ENCODE measurements at regions not wholly inside any gene's neighbourhood (a gene's known extent, or its start where the extent isn't known, plus 50 kb on each side); places are given as distances from the start of the nearest gene placed in this dataset.
"Not testable (repeated sequence)": the region's sequence is repeated elsewhere in the genome, so short reads cannot be mapped to it uniquely, and the experiment has no call there.

- no peak for DNase-seq (ENCODE audit: low spot score)
Measured at GRCh38 chr15:25624504-25625177, 185.8 kb upstream of the UBE3A start.

GRCh38 chr15:25623708-25624107, 184.9 kb upstream of the UBE3A start:
- no peak for DNase-seq (ENCODE audit: low spot score)

DNA sequence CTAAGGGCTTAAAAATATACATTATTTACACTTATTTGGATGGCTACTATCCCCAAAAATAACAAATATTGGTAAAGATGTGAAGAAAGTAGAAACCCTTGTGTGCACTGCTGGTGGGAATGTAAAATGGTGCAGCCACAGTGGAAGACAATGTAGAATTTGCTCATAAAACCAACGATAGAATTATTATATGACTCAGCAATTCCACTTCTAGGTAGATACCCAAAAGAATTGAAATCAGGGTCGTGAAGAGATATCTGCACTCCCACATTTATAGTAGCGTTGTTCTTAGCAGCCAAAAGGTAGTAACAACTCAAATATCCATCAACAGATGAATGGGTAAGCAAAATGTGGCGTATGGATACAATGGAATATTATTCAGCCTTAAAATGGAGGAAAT, 181.6 kb upstream of the UBE3A start:
- DNase-seq (ENCODE audit: low spot score), result no peak

- no peak for DNase-seq (ENCODE audit: low spot score)
Measured at GRCh38 chr15:25619761-25620160, 180.9 kb upstream of the UBE3A start.

- DNase-seq (ENCODE audit: low spot score), result no peak
Measured at GRCh38 chr15:25619076-25619475, 180.3 kb upstream of the UBE3A start.

DNA sequence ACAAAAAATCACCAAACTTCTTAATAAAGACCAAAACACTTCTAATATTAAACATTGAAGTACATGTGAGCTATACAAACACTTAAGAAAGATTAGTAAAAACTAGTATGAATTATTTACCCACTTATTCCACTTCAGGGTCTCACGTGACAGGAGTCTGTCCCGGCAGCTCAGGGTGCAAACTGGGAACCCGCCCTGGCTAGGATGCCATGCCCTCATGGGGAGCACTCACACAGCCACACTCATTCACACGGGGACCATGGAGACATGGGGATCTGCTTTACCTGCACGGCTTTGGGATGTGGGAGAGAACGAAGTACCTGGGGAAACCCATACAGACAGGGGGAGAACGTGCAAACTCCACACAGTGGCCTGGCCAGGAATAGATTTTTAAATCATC, 179.3 kb upstream of the UBE3A start:
- no peak for DNase-seq (ENCODE audit: low spot score)

DNA sequence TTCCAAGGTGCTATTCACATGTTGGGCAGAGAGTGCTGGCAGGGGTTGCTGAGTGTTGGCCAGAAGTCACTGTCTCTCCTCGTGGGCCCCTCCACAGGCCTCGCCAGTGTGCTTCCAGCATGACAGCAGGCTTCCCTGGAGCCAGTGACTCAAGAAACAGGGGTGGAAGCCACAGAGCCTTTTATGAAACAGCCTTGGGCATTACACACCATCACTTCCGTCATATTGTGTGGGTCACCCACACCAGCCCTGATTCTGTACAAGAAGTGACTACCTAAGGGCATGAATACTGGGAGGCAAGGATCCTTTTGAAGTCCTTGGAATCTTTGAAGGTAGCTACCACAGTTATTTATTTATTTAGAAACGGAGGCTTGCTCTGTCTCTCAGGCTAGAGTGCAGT, 177.6 kb upstream of the UBE3A start:
- DNase-seq (ENCODE audit: low spot score), result no peak

- DNase-seq (ENCODE audit: low spot score), result no peak
Measured at GRCh38 chr15:25613134-25613533, 174.3 kb upstream of the UBE3A start.

DNA sequence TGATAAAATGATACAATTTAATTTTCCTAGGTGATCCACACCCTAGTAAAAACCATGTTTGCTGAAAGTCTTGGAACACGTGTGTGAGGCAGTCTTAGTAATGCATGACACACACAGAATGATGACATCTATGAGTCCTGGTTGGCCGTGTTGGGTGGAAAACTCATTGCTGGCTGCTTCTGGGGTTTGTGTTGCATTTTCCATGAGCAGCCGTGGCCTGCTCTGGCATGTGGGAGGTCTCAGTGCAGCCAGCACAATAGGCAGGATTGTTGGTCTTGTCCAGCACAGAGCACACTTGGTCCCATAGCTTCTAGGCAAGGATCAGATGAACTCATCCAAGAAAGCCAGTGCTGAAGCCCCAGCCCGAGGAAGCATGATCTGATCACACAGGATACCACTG, 172.8 kb upstream of the UBE3A start:
- DNase-seq (ENCODE audit: low spot score), result no peak

GRCh38 chr15:25609371-25609770, 170.5 kb upstream of the UBE3A start:
- no peak for DNase-seq (ENCODE audit: low spot score)

GRCh38 chr15:25608926-25609325, 170.1 kb upstream of the UBE3A start:
- DNase-seq (ENCODE audit: low spot score), result no peak

DNA sequence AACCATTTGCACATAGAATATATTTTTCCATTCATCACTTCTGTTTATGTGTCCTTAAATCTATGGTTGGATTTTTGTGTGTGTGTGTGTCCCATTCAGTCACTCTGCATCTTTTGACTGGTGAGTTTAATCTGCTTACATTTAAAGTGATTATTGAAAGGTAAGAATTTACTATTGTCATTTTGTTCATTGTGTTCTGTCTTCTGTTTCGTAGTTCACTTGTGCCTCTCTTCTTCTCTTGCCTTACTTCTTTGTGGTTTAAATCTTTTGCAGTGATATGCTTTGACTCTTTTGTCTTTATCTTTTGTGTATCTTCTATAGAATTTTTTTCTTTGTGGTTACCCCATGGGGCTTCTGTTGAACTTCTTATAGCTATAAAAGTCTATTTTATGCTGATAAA, 166.3 kb upstream of the UBE3A start:
- no peak for DNase-seq (ENCODE audit: low spot score)

DNA sequence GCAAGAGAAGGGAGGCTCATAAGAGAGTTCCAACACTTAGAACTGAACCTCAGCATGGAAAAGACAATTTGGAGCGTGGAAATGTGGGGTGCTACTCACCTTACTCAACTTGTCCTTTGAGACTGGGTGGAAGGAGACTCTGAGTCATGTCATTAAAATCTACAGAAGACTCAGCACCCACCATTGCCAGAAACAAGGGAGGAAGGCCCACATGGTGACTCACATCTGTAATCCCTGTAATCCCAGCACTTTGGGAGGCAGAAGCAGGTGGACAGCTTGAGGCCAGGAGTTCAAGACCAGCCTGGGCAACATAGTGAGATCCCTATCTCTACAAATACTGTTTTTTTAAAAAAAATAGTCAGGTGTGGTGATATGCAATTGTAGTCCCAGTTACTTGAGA, 161.9 kb upstream of the UBE3A start:
- no peak for DNase-seq (ENCODE audit: low spot score)

DNA sequence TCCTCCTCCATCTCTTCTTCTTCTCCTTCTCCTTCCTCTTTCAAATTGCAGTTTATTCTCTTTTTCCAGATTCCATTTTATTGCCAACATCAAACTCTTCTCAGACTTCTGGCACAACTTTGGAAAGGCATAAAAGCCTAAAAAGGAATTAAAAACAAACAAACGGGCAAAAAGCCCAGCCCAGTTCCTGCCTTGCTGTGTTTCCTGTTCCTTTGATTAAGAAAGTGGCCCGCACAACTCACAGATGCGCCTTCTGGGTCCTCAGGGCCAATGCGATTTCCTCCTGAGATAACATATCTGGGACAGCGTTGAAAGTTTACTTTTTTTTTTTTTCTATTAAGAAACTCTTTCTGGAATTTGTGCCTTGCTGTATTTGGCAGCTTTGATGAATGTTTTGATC, 158.7 kb upstream of the UBE3A start:
- DNase-seq (ENCODE audit: low spot score), result no peak

- no peak for DNase-seq (ENCODE audit: low spot score)
Measured at GRCh38 chr15:25596644-25597562, 158.1 kb upstream of the UBE3A start.

DNA sequence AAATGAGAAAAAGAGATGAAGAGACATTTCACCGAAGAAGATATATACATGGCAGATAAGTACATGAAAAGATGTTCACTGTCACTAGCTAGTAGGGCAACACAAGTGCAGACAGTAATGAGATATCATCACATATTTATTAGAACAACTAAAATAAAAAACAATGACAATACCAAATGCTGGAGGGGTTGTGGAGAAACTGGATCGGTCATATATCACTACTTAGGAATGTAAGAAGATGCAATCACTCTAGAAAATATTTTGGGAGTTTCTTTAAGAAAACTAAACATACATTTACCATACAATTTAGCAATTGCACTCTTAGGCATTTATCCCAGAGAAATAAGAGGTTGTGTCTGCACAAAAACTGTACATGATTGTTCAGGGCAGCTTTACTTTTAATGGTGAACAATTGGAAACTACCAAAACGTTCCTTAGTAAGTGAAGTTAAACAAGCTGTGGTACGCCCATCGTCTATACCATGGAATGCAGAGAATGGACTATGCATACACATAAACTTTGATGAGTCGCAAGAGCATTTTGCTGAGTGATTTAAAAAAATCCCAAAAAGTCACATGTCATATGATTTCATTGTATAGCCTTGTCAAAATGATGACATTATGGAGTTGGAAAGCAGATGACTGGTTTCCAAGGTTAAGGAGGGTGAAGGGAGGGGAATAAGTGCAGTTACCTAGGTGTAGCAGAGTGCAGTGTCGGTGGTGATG, 149.0 kb upstream of the UBE3A start:
- DNase-seq (ENCODE audit: low spot score), result no peak

- DNase-seq (ENCODE audit: low spot score), result no peak
Measured at GRCh38 chr15:25582886-25583285, 144.1 kb upstream of the UBE3A start.

GRCh38 chr15:25579127-25579526, 140.3 kb upstream of the UBE3A start:
- no peak for DNase-seq (ENCODE audit: low spot score)

GRCh38 chr15:25572191-25572590, 133.4 kb upstream of the UBE3A start:
- no peak for DNase-seq (ENCODE audit: low spot score)

- no peak for DNase-seq (ENCODE audit: low spot score)
Measured at GRCh38 chr15:25568751-25569150, 129.9 kb upstream of the UBE3A start.

DNA sequence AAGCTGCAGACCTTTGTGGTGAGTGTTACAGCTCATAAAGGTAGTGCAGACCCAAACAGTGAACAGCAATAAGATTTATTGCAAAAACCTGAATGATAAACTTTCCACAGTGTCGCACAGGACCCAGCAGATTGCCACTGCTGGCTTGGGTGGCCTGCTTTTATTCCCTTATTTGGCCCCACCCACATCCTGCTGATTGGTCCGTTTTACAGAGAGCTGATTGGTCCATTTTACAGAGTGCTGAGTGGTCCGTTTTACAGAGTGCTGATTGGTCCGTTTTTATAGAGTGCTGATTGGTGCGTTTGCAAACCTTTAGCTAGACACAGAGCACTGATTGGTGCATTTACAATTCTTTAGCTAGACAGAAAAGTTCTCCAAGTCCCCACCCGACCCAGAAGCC, 127.7 kb upstream of the UBE3A start:
- not testable (repeated sequence) for DNase-seq (ENCODE audit: low spot score)

- no peak for DNase-seq (ENCODE audit: low spot score)
Measured at GRCh38 chr15:25565470-25566264, 126.8 kb upstream of the UBE3A start.

Measured in HT-29 (cell line).